ENCODE measurements at regions not wholly inside any gene's neighbourhood (a gene's known extent, or its start where the extent isn't known, plus 50 kb on each side); places are given as distances from the start of the nearest gene placed in this dataset.

DNA sequence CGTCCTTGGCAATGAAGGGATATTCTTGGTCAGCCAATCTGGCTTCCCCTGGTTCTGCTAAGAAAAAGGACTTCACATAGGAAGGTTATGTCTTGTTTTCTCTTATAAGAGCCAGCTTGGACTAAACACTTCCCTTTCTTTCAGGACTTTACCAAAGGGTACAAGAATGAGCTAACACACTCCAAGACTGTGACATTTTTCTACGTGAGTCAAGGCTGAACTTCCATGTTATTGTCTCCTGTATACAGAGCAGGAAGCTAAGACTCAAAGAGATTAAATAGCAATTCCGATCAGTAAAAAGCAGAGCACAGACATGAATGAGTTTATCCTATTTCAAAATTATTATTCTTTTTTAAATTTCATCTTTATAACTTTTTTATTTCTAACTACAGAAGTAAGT is 63.3 kb upstream of the STT3B start:
- no peak overlapping the region for H3K4ac ChIP-seq (ENCODE audit: low read depth in 1 of 2, low read length in 2 of 2)
- H4K8ac ChIP-seq (ENCODE audit: low read length): no peak overlapping the region
- DNase-seq: no peak
- H3K36me3 ChIP-seq (ENCODE audit: control insufficient read depth in 1 of 2, insufficient read depth in 2 of 2, low read depth in 1 of 2, low read length in 2 of 2): no peaks in the 10 kb centered on the region
- no peak overlapping the region for H3K14ac ChIP-seq (ENCODE audit: low read length in 2 of 2)
- 87% methylated on average over 2 of the region's 3 CpGs for WGBS
- H2BK120ac ChIP-seq (ENCODE audit: low read depth, low read length): no peak overlapping the region
- H2AFZ ChIP-seq (ENCODE audit: low read depth, low read length): no peak overlapping the region
- H3K4me3 ChIP-seq (ENCODE audit: insufficient read depth in 1 of 2, low read depth in 1 of 2, low read length in 2 of 2): no peak overlapping the region
- no peak overlapping the region for H3K27ac ChIP-seq (ENCODE audit: low read length, poor library complexity, severe bottlenecking)
- H3K9me3 ChIP-seq (ENCODE audit: control insufficient read depth, low read length): no peaks in the 10 kb centered on the region
- H2BK5ac ChIP-seq (ENCODE audit: low read depth, low read length, poor library complexity, severe bottlenecking): no peak overlapping the region
- H2AK5ac ChIP-seq (ENCODE audit: low read length, severe bottlenecking): no peak overlapping the region
- no peak overlapping the region for H2BK15ac ChIP-seq (ENCODE audit: low read depth, poor library complexity, severe bottlenecking)
- no peaks in the 10 kb centered on the region for H3K79me1 ChIP-seq (replicated peaks; ENCODE audit: low read length, poor library complexity, severe bottlenecking)
- no peak overlapping the region for H3K18ac ChIP-seq (ENCODE audit: low read depth in 1 of 2, low read length in 2 of 2)
- peaks cover 2% of the 10 kb centered on the region for H3K4me1 ChIP-seq (ENCODE audit: control insufficient read depth, insufficient read depth, low read depth, low read length)
- H3K23ac ChIP-seq (ENCODE audit: low read length in 2 of 2): no peak overlapping the region
- no peak overlapping the region for H4K91ac ChIP-seq (ENCODE audit: low read length)
- H3K27me3 ChIP-seq (ENCODE audit: control insufficient read depth in 1 of 2, insufficient read depth in 1 of 2, low read length in 2 of 2): peaks cover 0 to 16% of the 10 kb centered on the region in 2 experiments
- no peak overlapping the region for H3K4me2 ChIP-seq (ENCODE audit: low read length, poor library complexity, severe bottlenecking)
- H2BK12ac ChIP-seq (ENCODE audit: low read length in 2 of 2): no peak overlapping the region
- H3K9ac ChIP-seq (ENCODE audit: low read length): no peak overlapping the region

DNA sequence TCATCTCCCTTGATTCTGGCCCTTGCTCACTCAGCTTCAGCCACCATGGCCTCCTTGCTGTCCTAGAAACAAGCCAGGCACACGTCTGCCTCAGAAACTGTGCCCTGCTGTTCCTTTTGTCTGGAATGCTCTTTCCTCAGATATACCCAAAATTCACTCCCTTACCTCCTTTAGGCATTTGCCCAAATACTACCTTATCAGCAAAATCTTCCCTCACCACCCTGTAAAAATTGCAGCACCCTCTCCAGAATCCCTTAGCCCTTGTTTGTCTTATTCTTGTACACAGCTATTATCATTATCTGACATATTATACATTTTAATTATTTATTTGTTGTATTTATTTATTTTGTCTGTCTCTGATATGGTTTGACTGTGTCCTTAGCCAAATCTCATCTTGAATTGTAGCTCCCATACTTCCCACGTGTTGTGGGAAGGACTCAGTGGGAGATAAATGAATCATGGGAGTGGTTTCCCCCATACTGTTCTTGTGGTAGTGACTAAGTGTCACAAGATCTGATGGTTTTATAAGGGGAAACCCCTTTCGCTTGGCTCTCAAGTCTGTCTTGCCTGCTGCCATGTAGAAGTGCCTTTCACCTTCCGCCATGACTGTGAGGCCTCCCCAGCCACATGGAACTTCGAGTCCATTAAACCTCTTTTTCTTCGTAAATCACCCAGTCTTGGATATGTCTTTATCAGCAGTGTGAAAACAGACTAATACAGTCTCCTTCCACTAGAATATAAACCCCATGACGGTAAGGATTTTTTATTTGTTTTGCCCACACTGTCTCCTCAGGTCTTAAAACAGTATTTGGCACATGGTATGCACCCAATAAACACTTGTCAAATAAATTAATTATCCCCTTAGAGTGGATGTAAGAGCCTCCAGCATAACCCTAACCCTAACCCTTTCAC is 60.0 kb upstream of the STT3B start:
- no peak overlapping the region for H3K18ac ChIP-seq (ENCODE audit: low read depth in 1 of 2, low read length in 2 of 2)
- no peak overlapping the region for H3K4me2 ChIP-seq (ENCODE audit: low read length, poor library complexity, severe bottlenecking)
- no peaks in the 10 kb centered on the region for H3K36me3 ChIP-seq (ENCODE audit: control insufficient read depth in 1 of 2, insufficient read depth in 2 of 2, low read depth in 1 of 2, low read length in 2 of 2)
- H2BK15ac ChIP-seq (ENCODE audit: low read depth, poor library complexity, severe bottlenecking): no peak overlapping the region
- no peak overlapping the region for H2BK120ac ChIP-seq (ENCODE audit: low read depth, low read length)
- WGBS: 86% methylated on average over 7 of the region's 7 CpGs
- H3K4me3 ChIP-seq (ENCODE audit: insufficient read depth in 1 of 2, low read depth in 1 of 2, low read length in 2 of 2): no peak overlapping the region
- H2BK12ac ChIP-seq (ENCODE audit: low read length in 2 of 2): no peak overlapping the region
- H3K14ac ChIP-seq (ENCODE audit: low read length in 2 of 2): no peak overlapping the region
- peak; percentile 42 for DNase-seq
- peaks cover 2% of the 10 kb centered on the region for H3K4me1 ChIP-seq (ENCODE audit: control insufficient read depth, insufficient read depth, low read depth, low read length)
- peak overlapping the region; percentile 83 for H2AK5ac ChIP-seq (ENCODE audit: low read length, severe bottlenecking)
- H3K79me1 ChIP-seq (replicated peaks; ENCODE audit: low read length, poor library complexity, severe bottlenecking): no peaks in the 10 kb centered on the region
- H4K91ac ChIP-seq (ENCODE audit: low read length): no peak overlapping the region
- H3K9me3 ChIP-seq (ENCODE audit: control insufficient read depth, low read length): no peaks in the 10 kb centered on the region
- H3K4ac ChIP-seq (ENCODE audit: low read depth in 1 of 2, low read length in 2 of 2): no peak overlapping the region
- peaks cover 0 to 7% of the 10 kb centered on the region in 2 experiments for H3K27me3 ChIP-seq (ENCODE audit: control insufficient read depth in 1 of 2, insufficient read depth in 1 of 2, low read length in 2 of 2)
- no peak overlapping the region for H2AFZ ChIP-seq (ENCODE audit: low read depth, low read length)
- H3K23ac ChIP-seq (ENCODE audit: low read length in 2 of 2): no peak overlapping the region
- H3K27ac ChIP-seq (ENCODE audit: low read length, poor library complexity, severe bottlenecking): no peak overlapping the region
- no peak overlapping the region for H2BK5ac ChIP-seq (ENCODE audit: low read depth, low read length, poor library complexity, severe bottlenecking)
- H3K9ac ChIP-seq (ENCODE audit: low read length): no peak overlapping the region
- H4K8ac ChIP-seq (ENCODE audit: low read length): no peak overlapping the region

DNA sequence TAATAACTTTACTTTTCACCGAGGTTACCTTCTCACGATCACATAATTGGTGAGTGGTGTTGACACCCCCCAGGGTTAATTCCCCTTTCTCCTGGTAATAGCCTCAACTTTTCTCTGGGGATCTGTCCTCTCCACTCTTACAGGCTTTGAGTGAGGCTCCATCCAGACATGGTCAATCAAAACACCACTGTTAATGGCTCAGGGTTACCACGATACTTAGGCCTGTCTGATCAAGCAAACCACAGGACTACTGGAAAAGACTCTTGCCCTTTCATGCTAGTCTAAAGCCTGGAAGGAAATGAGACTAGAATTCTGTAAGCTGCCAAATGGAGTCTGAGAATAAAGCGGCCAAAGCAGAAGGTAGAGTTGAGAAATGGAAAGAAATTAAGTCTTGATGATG is 56.5 kb upstream of the STT3B start:
- H2BK12ac ChIP-seq (ENCODE audit: low read length in 2 of 2): no peak overlapping the region
- no peak overlapping the region for H3K14ac ChIP-seq (ENCODE audit: low read length in 2 of 2)
- no peak overlapping the region for H2AFZ ChIP-seq (ENCODE audit: low read depth, low read length)
- H3K9me3 ChIP-seq (ENCODE audit: control insufficient read depth, low read length): no peaks in the 10 kb centered on the region
- no peak overlapping the region for H2BK15ac ChIP-seq (ENCODE audit: low read depth, poor library complexity, severe bottlenecking)
- H3K23ac ChIP-seq (ENCODE audit: low read length in 2 of 2): no peak overlapping the region
- no peak overlapping the region for H3K27ac ChIP-seq (ENCODE audit: low read length, poor library complexity, severe bottlenecking)
- H2BK5ac ChIP-seq (ENCODE audit: low read depth, low read length, poor library complexity, severe bottlenecking): no peak overlapping the region
- no peak overlapping the region for H3K4ac ChIP-seq (ENCODE audit: low read depth in 1 of 2, low read length in 2 of 2)
- WGBS: 95% methylated on average over 4 of the region's 4 CpGs
- H3K18ac ChIP-seq (ENCODE audit: low read depth in 1 of 2, low read length in 2 of 2): no peak overlapping the region
- H3K36me3 ChIP-seq (ENCODE audit: control insufficient read depth in 1 of 2, insufficient read depth in 2 of 2, low read depth in 1 of 2, low read length in 2 of 2): no peaks in the 10 kb centered on the region
- no peak overlapping the region for H3K4me2 ChIP-seq (ENCODE audit: low read length, poor library complexity, severe bottlenecking)
- DNase-seq: no peak
- H4K8ac ChIP-seq (ENCODE audit: low read length): no peak overlapping the region
- H3K4me1 ChIP-seq (ENCODE audit: control insufficient read depth, insufficient read depth, low read depth, low read length): peaks cover 2% of the 10 kb centered on the region
- no peak overlapping the region for H4K91ac ChIP-seq (ENCODE audit: low read length)
- H3K27me3 ChIP-seq (ENCODE audit: control insufficient read depth in 1 of 2, insufficient read depth in 1 of 2, low read length in 2 of 2): peaks cover 0 to under 1% of the 10 kb centered on the region in 2 experiments
- H3K9ac ChIP-seq (ENCODE audit: low read length): no peak overlapping the region
- H2BK120ac ChIP-seq (ENCODE audit: low read depth, low read length): no peak overlapping the region
- no peaks in the 10 kb centered on the region for H3K79me1 ChIP-seq (replicated peaks; ENCODE audit: low read length, poor library complexity, severe bottlenecking)
- H3K4me3 ChIP-seq (ENCODE audit: insufficient read depth in 1 of 2, low read depth in 1 of 2, low read length in 2 of 2): no peak overlapping the region
- H2AK5ac ChIP-seq (ENCODE audit: low read length, severe bottlenecking): no peak overlapping the region

DNA sequence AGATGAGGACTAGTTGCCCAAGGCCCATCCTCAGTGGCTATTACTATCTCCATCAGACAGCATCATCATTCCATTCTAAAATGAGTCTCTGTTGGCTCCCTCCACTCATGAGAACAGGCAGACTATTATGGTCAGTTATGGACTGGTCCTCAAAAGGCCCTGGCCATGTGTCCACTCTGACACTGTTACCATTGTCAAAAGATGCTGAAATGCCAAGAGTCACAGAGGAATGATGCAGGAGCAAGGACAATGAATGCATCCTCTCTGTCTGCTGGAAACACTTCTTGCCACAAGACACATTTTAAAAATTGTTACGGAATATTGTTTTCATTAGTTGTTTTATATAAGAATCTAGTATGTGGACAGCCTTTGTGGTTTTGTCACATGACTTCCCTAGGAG is 53.3 kb upstream of the STT3B start:
- H3K4me3 ChIP-seq (ENCODE audit: insufficient read depth in 1 of 2, low read depth in 1 of 2, low read length in 2 of 2): no peak overlapping the region
- H3K23ac ChIP-seq (ENCODE audit: low read length in 2 of 2): no peak overlapping the region
- no peak overlapping the region for H2BK120ac ChIP-seq (ENCODE audit: low read depth, low read length)
- no peak overlapping the region for H2AK5ac ChIP-seq (ENCODE audit: low read length, severe bottlenecking)
- H3K4me2 ChIP-seq (ENCODE audit: low read length, poor library complexity, severe bottlenecking): no peak overlapping the region
- no peak overlapping the region for H3K18ac ChIP-seq (ENCODE audit: low read depth in 1 of 2, low read length in 2 of 2)
- no peak overlapping the region for H2BK12ac ChIP-seq (ENCODE audit: low read length in 2 of 2)
- H3K79me1 ChIP-seq (replicated peaks; ENCODE audit: low read length, poor library complexity, severe bottlenecking): no peaks in the 10 kb centered on the region
- no peak overlapping the region for H4K8ac ChIP-seq (ENCODE audit: low read length)
- no peak overlapping the region for H3K14ac ChIP-seq (ENCODE audit: low read length in 2 of 2)
- H2BK15ac ChIP-seq (ENCODE audit: low read depth, poor library complexity, severe bottlenecking): no peak overlapping the region
- no peak overlapping the region for H2BK5ac ChIP-seq (ENCODE audit: low read depth, low read length, poor library complexity, severe bottlenecking)
- no peaks in the 10 kb centered on the region for H3K9me3 ChIP-seq (ENCODE audit: control insufficient read depth, low read length)
- no peak overlapping the region for H3K4ac ChIP-seq (ENCODE audit: low read depth in 1 of 2, low read length in 2 of 2)
- H4K91ac ChIP-seq (ENCODE audit: low read length): no peak overlapping the region
- no peak overlapping the region for H3K27ac ChIP-seq (ENCODE audit: low read length, poor library complexity, severe bottlenecking)
- H2AFZ ChIP-seq (ENCODE audit: low read depth, low read length): no peak overlapping the region
- no peak overlapping the region for H3K9ac ChIP-seq (ENCODE audit: low read length)
- H3K36me3 ChIP-seq (ENCODE audit: control insufficient read depth in 1 of 2, insufficient read depth in 2 of 2, low read depth in 1 of 2, low read length in 2 of 2): no peaks in the 10 kb centered on the region
- no peaks in the 10 kb centered on the region for H3K4me1 ChIP-seq (ENCODE audit: control insufficient read depth, insufficient read depth, low read depth, low read length)
- DNase-seq: no peak
- no peaks in the 10 kb centered on the region for H3K27me3 ChIP-seq (ENCODE audit: control insufficient read depth in 1 of 2, insufficient read depth in 1 of 2, low read length in 2 of 2)
- WGBS: no CpG with 5 or more reads among the region's 1 CpG
